ENCODE measurements at regions not wholly inside any gene's neighbourhood (a gene's known extent, or its start where the extent isn't known, plus 50 kb on each side); places are given as distances from the start of the nearest gene placed in this dataset.

GRCh38 chr11:134574425-134574824, 162.4 kb upstream of the B3GAT1 start:
- Mint-ChIP-seq H3K27ac (ENCODE audit: low read depth, unreplicated experiment) (no peak overlapping the region), H3K4me1 (ENCODE audit: insufficient read depth, unreplicated experiment) (no peaks in the 10 kb centered on the region), H3K36me3 (ENCODE audit: insufficient read depth, unreplicated experiment) (no peaks in the 10 kb centered on the region), H3K9me3 (ENCODE audit: unreplicated experiment) (peaks cover 14% of the 10 kb centered on the region), H3K27me3 (ENCODE audit: insufficient read depth, unreplicated experiment) (no peaks in the 10 kb centered on the region), H3K4me3 (ENCODE audit: unreplicated experiment) (no peak overlapping the region)
- intact Hi-C loops (cut with micrococcal nuclease) = no loop called here
- ChIA-PET POLR2A (no interaction called here), CTCF (no interaction called here)
- DNase-seq (ENCODE audit: unreplicated experiment) = no peak
- TF ChIP-seq CTCF (IDR thresholded peaks at IDR 0.05; ENCODE audit: unreplicated experiment) = no peak
- BruUV-seq (replicated peaks) = no TSS peak

GRCh38 chr11:134573857-134574256, 161.8 kb upstream of the B3GAT1 start:
- Mint-ChIP-seq H3K27ac (ENCODE audit: low read depth, unreplicated experiment) (no peak overlapping the region), H3K27me3 (ENCODE audit: insufficient read depth, unreplicated experiment) (no peaks in the 10 kb centered on the region), H3K4me3 (ENCODE audit: unreplicated experiment) (no peak overlapping the region), H3K4me1 (ENCODE audit: insufficient read depth, unreplicated experiment) (no peaks in the 10 kb centered on the region), H3K36me3 (ENCODE audit: insufficient read depth, unreplicated experiment) (no peaks in the 10 kb centered on the region), H3K9me3 (ENCODE audit: unreplicated experiment) (peaks cover 14% of the 10 kb centered on the region)
- no TSS peak for BruUV-seq (replicated peaks)
- intact Hi-C loops (cut with micrococcal nuclease) = no loop called here
- POLR2A ChIA-PET = no interaction called here
- no peak for DNase-seq (ENCODE audit: unreplicated experiment)
- TF ChIP-seq CTCF (IDR thresholded peaks at IDR 0.05; ENCODE audit: unreplicated experiment) = no peak
- CTCF ChIA-PET = no interaction called here

- BruUV-seq (replicated peaks) = no TSS peak
- no peaks in the 10 kb centered on the region for H3K27me3 Mint-ChIP-seq (ENCODE audit: insufficient read depth, unreplicated experiment)
- H3K4me1 Mint-ChIP-seq (ENCODE audit: insufficient read depth, unreplicated experiment) = no peaks in the 10 kb centered on the region
- intact Hi-C loops (cut with micrococcal nuclease) = no loop called here
- H3K4me3 Mint-ChIP-seq (ENCODE audit: unreplicated experiment) = no peak overlapping the region
- CTCF ChIA-PET = no interaction called here
- H3K9me3 Mint-ChIP-seq (ENCODE audit: unreplicated experiment) = peaks cover 20% of the 10 kb centered on the region
- DNase-seq (ENCODE audit: unreplicated experiment) = no peak
- TF ChIP-seq CTCF (IDR thresholded peaks at IDR 0.05; ENCODE audit: unreplicated experiment) = no peak
- H3K36me3 Mint-ChIP-seq (ENCODE audit: insufficient read depth, unreplicated experiment) = no peaks in the 10 kb centered on the region
- POLR2A ChIA-PET = no interaction called here
- no peak overlapping the region for H3K27ac Mint-ChIP-seq (ENCODE audit: low read depth, unreplicated experiment)
Observed at GRCh38 chr11:134572741-134573675, 161.0 kb upstream of the B3GAT1 start.

- H3K27me3 Mint-ChIP-seq (ENCODE audit: insufficient read depth, unreplicated experiment) = no peaks in the 10 kb centered on the region
- intact Hi-C loops (cut with micrococcal nuclease) = no loop called here
- H3K9me3 Mint-ChIP-seq (ENCODE audit: unreplicated experiment) = peaks cover 21% of the 10 kb centered on the region
- no TSS peak for BruUV-seq (replicated peaks)
- no peak for TF ChIP-seq CTCF (IDR thresholded peaks at IDR 0.05; ENCODE audit: unreplicated experiment)
- POLR2A ChIA-PET = no interaction called here
- H3K36me3 Mint-ChIP-seq (ENCODE audit: insufficient read depth, unreplicated experiment) = no peaks in the 10 kb centered on the region
- DNase-seq (ENCODE audit: unreplicated experiment) = no peak
- H3K27ac Mint-ChIP-seq (ENCODE audit: low read depth, unreplicated experiment) = no peak overlapping the region
- H3K4me1 Mint-ChIP-seq (ENCODE audit: insufficient read depth, unreplicated experiment) = no peaks in the 10 kb centered on the region
- no peak overlapping the region for H3K4me3 Mint-ChIP-seq (ENCODE audit: unreplicated experiment)
- CTCF ChIA-PET = interaction anchor here (0.6 kb wide), 1 partner anchor 126 kb away, joined by 3 read pairs; no protein-coding TSS in a partner anchor
Observed at GRCh38 chr11:134571301-134571700, 159.3 kb upstream of the B3GAT1 start.

All from MCF 10A (cell line).